Gastrocnemius medialis (tissue), 4 donors: ENCODE measurements at regions not wholly inside any gene's neighbourhood (a gene's known extent, or its start where the extent isn't known, plus 50 kb on each side); places are given as distances from the start of the nearest gene placed in this dataset.

ENCODE experiments used
- ATAC-seq, 2 donors: fragments of 150-250 bp; one replicate each; pipeline ENCODE4 v1.9.1; 2016
- DNase-seq, 2 donors: peaks; one replicate each; pipeline ENCODE4 v3.0.0-alpha.2; 2019
- H3K27ac ChIP-seq, 4 donors: fragments of 200-600 bp; sonication (generic); 1 replicate in 1 of 4; 2 replicates in 3 of 4; pipeline ENCODE4 v1.5.1; 2016 to 2018; ENCODE audit warnings: mild to moderate bottlenecking in 2 of 4, moderate library complexity in 1 of 4
- H3K27me3 ChIP-seq, 3 donors: fragments of 200-600 bp; sonication (generic) in 2 of 3; 1 replicate in 1 of 3; 2 replicates in 2 of 3; pipeline versions ENCODE4 v1.5.1 to v1.6.0; 2016 to 2019; ENCODE audit warnings: mild to moderate bottlenecking in 1 of 3, moderate library complexity in 1 of 3
- H3K36me3 ChIP-seq, 2 donors: fragments of 200-600 bp; sonication (generic) in 1 of 2; one replicate each; pipeline ENCODE4 v1.5.1; 2017 to 2018
- H3K4me1 ChIP-seq, 2 donors: fragments of 200-600 bp; sonication (generic) in 1 of 2; one replicate each; pipeline ENCODE4 v1.5.1; 2016 to 2017; ENCODE audit warnings: mild to moderate bottlenecking in 2 of 2
- H3K4me3 ChIP-seq, 4 donors: fragments of 200-600 bp; sonication (generic) in 3 of 4; 1 replicate in 1 of 4; 2 replicates in 3 of 4; pipeline ENCODE4 v1.5.1; 2016 to 2019; ENCODE audit warnings: mild to moderate bottlenecking in 2 of 4
- H3K9me3 ChIP-seq, 3 donors: fragments of 200-600 bp; sonication (generic) in 2 of 3; 1 replicate in 1 of 3; 2 replicates in 2 of 3; pipeline ENCODE4 v1.5.1; 2016 to 2019
- CTCF ChIP-seq, 5 experiments: fragments of 450-650 bp in 3 of 5; fragments of 200-600 bp in 2 of 5; sonication (generic) in 2 of 5; IDR thresholded peaks in 4 of 5; conservative IDR thresholded peaks in 1 of 5; 1 replicate in 4 of 5; 2 replicates in 1 of 5; pipeline ENCODE4 v1.5.1; 2016 to 2019; ENCODE audit warnings: antibody characterized with exemption in 5 of 5, mild to moderate bottlenecking in 3 of 5, moderate library complexity in 3 of 5
- POLR2A ChIP-seq, 2 donors: fragments of 450-650 bp; IDR thresholded peaks; one replicate each; pipeline ENCODE4 v1.6.1; 2017; ENCODE audit warnings: antibody characterized with exemption in 2 of 2, mild to moderate bottlenecking in 2 of 2, moderate library complexity in 2 of 2
- in situ Hi-C, 4 donors: fragments of 200-750 bp; cut with MboI; loops; one replicate each; pipeline versions ENCODE4 v1.15.0 to v1.8.0; 2017; ENCODE audit warnings: low sequenced_read_pairs in 4 of 4
- intact Hi-C: fragments of 100-400 bp; cut with DNase I; formaldehyde crosslinking; loops from one replicate; pipeline ENCODE4 v1.15.1; 2023; ENCODE audit warnings: low total_unique reads

GRCh38 chr6:142569676-142570075, 267.9 kb downstream of the ADGRG6 start:
- Histone ChIP-seq H3K27ac (no peak overlapping the region), H3K36me3 (no peaks in the 10 kb centered on the region), H3K4me3 (no peak overlapping the region), H3K9me3 (no peaks in the 10 kb centered on the region), H3K27me3 (no peaks in the 10 kb centered on the region), H3K4me1 (no peaks in the 10 kb centered on the region)
- intact Hi-C loops (no loop called here), in situ Hi-C loops (no loop called here)
- TF ChIP-seq POLR2A (IDR thresholded peaks at IDR 0.05) (no peak), CTCF (IDR thresholded peaks at IDR 0.05 in 4 of 5, conservative IDR thresholded peaks at IDR 0.05 in 1 of 5) (no peak)
- DNase-seq (no peak), ATAC-seq (no peak)

- Histone ChIP-seq H3K27ac (no peak overlapping the region), H3K27me3 (no peaks in the 10 kb centered on the region), H3K36me3 (no peaks in the 10 kb centered on the region), H3K9me3 (no peaks in the 10 kb centered on the region), H3K4me1 (no peaks in the 10 kb centered on the region), H3K4me3 (no peak overlapping the region)
- TF ChIP-seq POLR2A (IDR thresholded peaks at IDR 0.05) (no peak), CTCF (IDR thresholded peaks at IDR 0.05 in 4 of 5, conservative IDR thresholded peaks at IDR 0.05 in 1 of 5) (no peak)
- intact Hi-C loops (no loop called here), in situ Hi-C loops (no loop called here)
- DNase-seq (no peak), ATAC-seq (no peak)
These were observed 268.4 kb downstream of the ADGRG6 start for GRCh38 chr6:142570221-142570671.

- in situ Hi-C loops: no loop called here
- no peak for ATAC-seq
- Histone ChIP-seq H3K36me3 (no peaks in the 10 kb centered on the region), H3K4me1 (no peaks in the 10 kb centered on the region), H3K27me3 (no peaks in the 10 kb centered on the region), H3K9me3 (no peaks in the 10 kb centered on the region), H3K27ac (no peak overlapping the region), H3K4me3 (no peak overlapping the region)
- intact Hi-C loops: no loop called here
- TF ChIP-seq POLR2A (IDR thresholded peaks at IDR 0.05): no peak
- no peak for TF ChIP-seq CTCF (IDR thresholded peaks at IDR 0.05 in 4 of 5, conservative IDR thresholded peaks at IDR 0.05 in 1 of 5)
- no peak for DNase-seq
These were observed 291.1 kb downstream of the ADGRG6 start for GRCh38 chr6:142592876-142593275.

- in situ Hi-C loops (no loop called here), intact Hi-C loops (no loop called here)
- no peak for TF ChIP-seq POLR2A (IDR thresholded peaks at IDR 0.05)
- no peak for TF ChIP-seq CTCF (IDR thresholded peaks at IDR 0.05 in 4 of 5, conservative IDR thresholded peaks at IDR 0.05 in 1 of 5)
- DNase-seq (no peak), ATAC-seq (no peak)
- Histone ChIP-seq H3K27ac (no peak overlapping the region), H3K4me1 (no peaks in the 10 kb centered on the region), H3K27me3 (no peaks in the 10 kb centered on the region), H3K9me3 (no peaks in the 10 kb centered on the region), H3K36me3 (no peaks in the 10 kb centered on the region), H3K4me3 (no peak overlapping the region)
These were observed 296.0 kb downstream of the ADGRG6 start for GRCh38 chr6:142597836-142598235.

- no peak overlapping the region for H3K27ac ChIP-seq
- no peaks in the 10 kb centered on the region for H3K9me3 ChIP-seq
- no peaks in the 10 kb centered on the region for H3K27me3 ChIP-seq
- in situ Hi-C loops (no loop called here), intact Hi-C loops (no loop called here)
- no peak for ATAC-seq
- H3K36me3 ChIP-seq: no peaks in the 10 kb centered on the region
- H3K4me1 ChIP-seq: no peaks in the 10 kb centered on the region
- DNase-seq: no peak
- TF ChIP-seq POLR2A (IDR thresholded peaks at IDR 0.05) (no peak), CTCF (IDR thresholded peaks at IDR 0.05 in 4 of 5, conservative IDR thresholded peaks at IDR 0.05 in 1 of 5) (no peak)
- no peak overlapping the region for H3K4me3 ChIP-seq
These were observed 299.6 kb downstream of the ADGRG6 start for GRCh38 chr6:142601427-142601826.
